HG02763 (cell line): ENCODE measurements at regions not wholly inside any gene's neighbourhood (a gene's known extent, or its start where the extent isn't known, plus 50 kb on each side); places are given as distances from the start of the nearest gene placed in this dataset.

Source experiments
- ATAC-seq: cut with Tn5 transposase; IDR thresholded peaks from one replicate; pipeline ENCODE4 v1.9.1; 2021; ENCODE audit warnings: mild to moderate bottlenecking, moderate library complexity; ENCODE audit not compliant: unreplicated experiment

GRCh38 chr1:216785737-216786136 is 62.5 kb upstream of the ESRRG start:
- ATAC-seq: no peak

GRCh38 chr1:216785221-216785620 is 62.0 kb upstream of the ESRRG start:
- no peak for ATAC-seq

- ATAC-seq: no peak
Measured at GRCh38 chr1:216779686-216780085, 56.5 kb upstream of the ESRRG start.

GRCh38 chr1:216778737-216779136 is 55.5 kb upstream of the ESRRG start:
- ATAC-seq: no peak

- ATAC-seq: no peak
Measured at GRCh38 chr1:216777148-216777547, 53.9 kb upstream of the ESRRG start.
